ENCODE measurements at regions not wholly inside any gene's neighbourhood (a gene's known extent, or its start where the extent isn't known, plus 50 kb on each side); places are given as distances from the start of the nearest gene placed in this dataset.

- H3K4me1 Mint-ChIP-seq (ENCODE audit: low read depth in 2 of 2), result no peaks in the 10 kb centered on the region
- no peaks in the 10 kb centered on the region for H3K36me3 Mint-ChIP-seq
- H3K4me3 Mint-ChIP-seq, result no peak overlapping the region
- H3K27me3 Mint-ChIP-seq, result no peaks in the 10 kb centered on the region
- ATAC-seq (no peak), DNase-seq (ENCODE audit: low spot score) (no peak)
- H3K9me3 Mint-ChIP-seq, result peaks cover 5% of the 10 kb centered on the region
- H3K27ac Mint-ChIP-seq, result no peak overlapping the region
These were observed 184.5 kb upstream of the GAP43 start for GRCh38 chr3:115438799-115439198.

- ATAC-seq (no peak), DNase-seq (ENCODE audit: low spot score) (no peak)
- Mint-ChIP-seq H3K4me1 (ENCODE audit: low read depth in 2 of 2) (no peaks in the 10 kb centered on the region), H3K9me3 (peaks cover 5% of the 10 kb centered on the region), H3K27ac (no peak overlapping the region), H3K36me3 (no peaks in the 10 kb centered on the region), H3K27me3 (peaks cover 0 to 4% of the 10 kb centered on the region in 2 donors), H3K4me3 (no peak overlapping the region)
These were observed 177.8 kb upstream of the GAP43 start for GRCh38 chr3:115445559-115445958.

- no peak overlapping the region for H3K27ac Mint-ChIP-seq
- DNase-seq (ENCODE audit: low spot score), result no peak
- no peaks in the 10 kb centered on the region for H3K36me3 Mint-ChIP-seq
- no peak for ATAC-seq
- no peak overlapping the region for H3K4me3 Mint-ChIP-seq
- H3K4me1 Mint-ChIP-seq (ENCODE audit: low read depth in 2 of 2), result no peaks in the 10 kb centered on the region
- H3K27me3 Mint-ChIP-seq, result peaks cover 0 to 20% of the 10 kb centered on the region in 2 donors
- H3K9me3 Mint-ChIP-seq, result no peaks in the 10 kb centered on the region
These were observed 174.5 kb upstream of the GAP43 start for GRCh38 chr3:115448851-115449250.

- H3K27me3 Mint-ChIP-seq, result peaks cover 0 to 30% of the 10 kb centered on the region in 2 donors
- H3K4me1 Mint-ChIP-seq (ENCODE audit: low read depth in 2 of 2), result no peaks in the 10 kb centered on the region
These were observed 173.3 kb upstream of the GAP43 start for GRCh38 chr3:115450036-115450435.

GRCh38 chr3:115464036-115464435 lies 159.3 kb upstream of the GAP43 start:
- Mint-ChIP-seq H3K9me3 (peaks cover 4% of the 10 kb centered on the region), H3K36me3 (no peaks in the 10 kb centered on the region), H3K4me3 (no peak overlapping the region), H3K4me1 (ENCODE audit: low read depth in 2 of 2) (no peaks in the 10 kb centered on the region), H3K27ac (no peak overlapping the region), H3K27me3 (peaks cover 0 to 18% of the 10 kb centered on the region in 2 donors)
- no peak for ATAC-seq
- no peak for DNase-seq (ENCODE audit: low spot score)

More at GRCh38 chr3:115450036-115450435, 173.3 kb upstream of the GAP43 start:
- ATAC-seq (no peak), DNase-seq (ENCODE audit: low spot score) (no peak)
- Mint-ChIP-seq H3K36me3 (no peaks in the 10 kb centered on the region), H3K4me3 (no peak overlapping the region), H3K9me3 (peaks cover 3% of the 10 kb centered on the region), H3K27ac (no peak overlapping the region)

- Mint-ChIP-seq H3K4me3 (no peak overlapping the region), H3K27ac (no peak overlapping the region), H3K9me3 (no peaks in the 10 kb centered on the region), H3K27me3 (peaks cover 0 to 24% of the 10 kb centered on the region in 2 donors), H3K36me3 (no peaks in the 10 kb centered on the region), H3K4me1 (ENCODE audit: low read depth in 2 of 2) (no peaks in the 10 kb centered on the region)
- DNase-seq (ENCODE audit: low spot score), result no peak
- ATAC-seq, result no peak
These were observed 153.7 kb upstream of the GAP43 start for GRCh38 chr3:115469649-115470048.

GRCh38 chr3:115470254-115470653 lies 153.1 kb upstream of the GAP43 start:
- Mint-ChIP-seq H3K27ac (no peak overlapping the region), H3K4me1 (ENCODE audit: low read depth in 2 of 2) (no peaks in the 10 kb centered on the region), H3K36me3 (no peaks in the 10 kb centered on the region), H3K4me3 (no peak overlapping the region), H3K27me3 (peaks cover 0 to 24% of the 10 kb centered on the region in 2 donors), H3K9me3 (no peaks in the 10 kb centered on the region)
- no peak for ATAC-seq
- DNase-seq (ENCODE audit: low spot score), result no peak

GRCh38 chr3:115475178-115476041 lies 147.9 kb upstream of the GAP43 start:
- Mint-ChIP-seq H3K27ac (no peak overlapping the region), H3K36me3 (no peaks in the 10 kb centered on the region), H3K9me3 (no peaks in the 10 kb centered on the region), H3K4me3 (no peak overlapping the region), H3K27me3 (peaks cover 0 to 19% of the 10 kb centered on the region in 2 donors), H3K4me1 (ENCODE audit: low read depth in 2 of 2) (no peaks in the 10 kb centered on the region)
- DNase-seq (ENCODE audit: low spot score) (no peak), ATAC-seq (no peak)

- no peaks in the 10 kb centered on the region for H3K4me1 Mint-ChIP-seq (ENCODE audit: low read depth in 2 of 2)
- H3K36me3 Mint-ChIP-seq, result no peaks in the 10 kb centered on the region
- H3K27ac Mint-ChIP-seq, result no peak overlapping the region
- H3K4me3 Mint-ChIP-seq, result no peak overlapping the region
- peaks cover 0 to 27% of the 10 kb centered on the region in 2 donors for H3K27me3 Mint-ChIP-seq
- H3K9me3 Mint-ChIP-seq, result no peaks in the 10 kb centered on the region
- ATAC-seq, result no peak
- no peak for DNase-seq (ENCODE audit: low spot score)
These were observed 146.8 kb upstream of the GAP43 start for GRCh38 chr3:115476472-115476871.

- DNase-seq (ENCODE audit: low spot score), result no peak
- no peaks in the 10 kb centered on the region for H3K4me1 Mint-ChIP-seq (ENCODE audit: low read depth in 2 of 2)
- no peak overlapping the region for H3K27ac Mint-ChIP-seq
- no peak overlapping the region for H3K4me3 Mint-ChIP-seq
- ATAC-seq, result no peak
- H3K9me3 Mint-ChIP-seq, result peaks cover 4% of the 10 kb centered on the region
- H3K36me3 Mint-ChIP-seq, result no peaks in the 10 kb centered on the region
- H3K27me3 Mint-ChIP-seq, result peaks cover 4 to 37% of the 10 kb centered on the region in 2 donors
These were observed 145.0 kb upstream of the GAP43 start for GRCh38 chr3:115478359-115478758.

GRCh38 chr3:115486880-115487279 lies 136.4 kb upstream of the GAP43 start:
- H3K36me3 Mint-ChIP-seq, result no peaks in the 10 kb centered on the region
- no peaks in the 10 kb centered on the region for H3K4me1 Mint-ChIP-seq (ENCODE audit: low read depth in 2 of 2)
- H3K27ac Mint-ChIP-seq, result no peak overlapping the region
- H3K27me3 Mint-ChIP-seq, result peaks cover 6 to 24% of the 10 kb centered on the region in 2 donors
- DNase-seq (ENCODE audit: low spot score) (no peak), ATAC-seq (no peak)
- H3K4me3 Mint-ChIP-seq, result no peak overlapping the region
- H3K9me3 Mint-ChIP-seq, result peaks cover 6% of the 10 kb centered on the region

GRCh38 chr3:115487968-115488367 lies 135.3 kb upstream of the GAP43 start:
- no peaks in the 10 kb centered on the region for H3K4me1 Mint-ChIP-seq (ENCODE audit: low read depth in 2 of 2)
- ATAC-seq (no peak), DNase-seq (ENCODE audit: low spot score) (no peak)

GRCh38 chr3:115488409-115488808 lies 134.9 kb upstream of the GAP43 start:
- Mint-ChIP-seq H3K9me3 (peaks cover 3% of the 10 kb centered on the region), H3K36me3 (no peaks in the 10 kb centered on the region), H3K27me3 (peaks cover 2 to 21% of the 10 kb centered on the region in 2 donors), H3K4me3 (no peak overlapping the region), H3K4me1 (ENCODE audit: low read depth in 2 of 2) (no peaks in the 10 kb centered on the region), H3K27ac (no peak overlapping the region)
- no peak for DNase-seq (ENCODE audit: low spot score)
- no peak for ATAC-seq

More at GRCh38 chr3:115487968-115488367, 135.3 kb upstream of the GAP43 start:
- no peak overlapping the region for H3K4me3 Mint-ChIP-seq
- peaks cover 3 to 25% of the 10 kb centered on the region in 2 donors for H3K27me3 Mint-ChIP-seq
- no peak overlapping the region for H3K27ac Mint-ChIP-seq
- peaks cover 3% of the 10 kb centered on the region for H3K9me3 Mint-ChIP-seq
- H3K36me3 Mint-ChIP-seq, result no peaks in the 10 kb centered on the region

- DNase-seq (ENCODE audit: low spot score), result no peak
- Mint-ChIP-seq H3K4me3 (no peak overlapping the region), H3K27me3 (peaks cover 5 to 28% of the 10 kb centered on the region in 2 donors), H3K4me1 (ENCODE audit: low read depth in 2 of 2) (no peaks in the 10 kb centered on the region), H3K9me3 (no peaks in the 10 kb centered on the region), H3K36me3 (no peaks in the 10 kb centered on the region), H3K27ac (no peak overlapping the region)
- no peak for ATAC-seq
These were observed 128.5 kb upstream of the GAP43 start for GRCh38 chr3:115494826-115495225.

Measured in natural killer cell treated with Interleukin-12 subunit alpha and Interleukin-12 subunit beta and Interleukin-15 and Interleukin-18, amount 100 ng/mL, for 72 hours (primary cell).